HG03060 (cell line): ENCODE measurements at regions not wholly inside any gene's neighbourhood (a gene's known extent, or its start where the extent isn't known, plus 50 kb on each side); places are given as distances from the start of the nearest gene placed in this dataset.

Experiments used
- ATAC-seq: cut with Tn5 transposase; IDR thresholded peaks from one replicate; pipeline ENCODE4 v1.9.1; 2021; ENCODE audit warnings: low read depth, moderate number of reproducible peaks; ENCODE audit not compliant: unreplicated experiment

GRCh38 chr6:100944644-100945043, 63.5 kb upstream of the ASCC3 start:
- no peak for ATAC-seq

GRCh38 chr6:100946021-100946540, 65.0 kb upstream of the ASCC3 start:
- ATAC-seq = no peak

- no peak for ATAC-seq
These were observed 65.6 kb upstream of the ASCC3 start for GRCh38 chr6:100946711-100947110.

GRCh38 chr6:100948381-100949133, 67.4 kb upstream of the ASCC3 start:
- ATAC-seq = no peak

- ATAC-seq = no peak
These were observed 70.9 kb upstream of the ASCC3 start for GRCh38 chr6:100952006-100952405.

- ATAC-seq = no peak
These were observed 78.2 kb upstream of the ASCC3 start for GRCh38 chr6:100959280-100959679.

- no peak for ATAC-seq
These were observed 81.3 kb upstream of the ASCC3 start for GRCh38 chr6:100962466-100962865.

- no peak for ATAC-seq
These were observed 83.9 kb upstream of the ASCC3 start for GRCh38 chr6:100965067-100965466.

- no peak for ATAC-seq
These were observed 87.8 kb upstream of the ASCC3 start for GRCh38 chr6:100968949-100969348.

- no peak for ATAC-seq
These were observed 98.1 kb upstream of the ASCC3 start for GRCh38 chr6:100979267-100979666.

- ATAC-seq = no peak
These were observed 99.8 kb upstream of the ASCC3 start for GRCh38 chr6:100980949-100981348.

GRCh38 chr6:100986921-100987320, 105.8 kb upstream of the ASCC3 start:
- no peak for ATAC-seq

GRCh38 chr6:100987556-100987955, 106.4 kb upstream of the ASCC3 start:
- ATAC-seq = no peak

GRCh38 chr6:100988391-100988984, 107.4 kb upstream of the ASCC3 start:
- ATAC-seq = no peak

- ATAC-seq = no peak
These were observed 108.9 kb upstream of the ASCC3 start for GRCh38 chr6:100990070-100990469.

- ATAC-seq = no peak
These were observed 115.3 kb upstream of the ASCC3 start for GRCh38 chr6:100996409-100996808.

GRCh38 chr6:100998111-100998510, 117.0 kb upstream of the ASCC3 start:
- ATAC-seq = no peak

GRCh38 chr6:100999034-100999597, 118.0 kb upstream of the ASCC3 start:
- ATAC-seq = no peak

GRCh38 chr6:101000341-101000740, 119.2 kb upstream of the ASCC3 start:
- ATAC-seq = no peak

GRCh38 chr6:101001012-101001411, 119.9 kb upstream of the ASCC3 start:
- no peak for ATAC-seq

- no peak for ATAC-seq
These were observed 120.5 kb upstream of the ASCC3 start for GRCh38 chr6:101001607-101002006.

GRCh38 chr6:101003075-101003474, 121.9 kb upstream of the ASCC3 start:
- ATAC-seq = no peak
